IMR-90 (cell line): ENCODE measurements at regions not wholly inside any gene's neighbourhood (a gene's known extent, or its start where the extent isn't known, plus 50 kb on each side); places are given as distances from the start of the nearest gene placed in this dataset.

Experiments
- ATAC-seq: fragments of 200-7000 bp; cut with Tn5 transposase; 2 replicates; pipeline ENCODE4 v1.9.1; 2020; ENCODE audit warnings: low read depth, mild to moderate bottlenecking, moderate library complexity
- BruUV-seq: library from RNA; stranded (reverse); fragments of 400-500 nt; replicated peaks from 2 replicates; lab custom pipeline; 2021; lab: Mats Ljungman, UMichigan
- CTCF ChIA-PET: fragments of 300-600 bp; formaldehyde crosslinking; extraction: SDS; loops from one replicate; lab custom pipeline; 2021; ENCODE audit warnings: antibody characterized with exemption; lab: Yijun Ruan, JAX
- POLR2A ChIA-PET: fragments of 300-600 bp; sonication (Branson Sonifier 250); formaldehyde crosslinking; loops from one replicate; lab custom pipeline; 2022; ENCODE audit warnings: antibody characterized with exemption; ENCODE audit not compliant: unreplicated experiment; lab: Charles Lee
- DNase-seq: peaks from one replicate; pipeline ENCODE4 v3.0.0; 2013
- H2AFZ ChIP-seq: replicated peaks from 2 replicates; pipeline ENCODE3; 2013; ENCODE audit warnings: low read length, mild to moderate bottlenecking; ENCODE audit not compliant: poor library complexity
- H2AK5ac ChIP-seq: 2 replicates; pipeline ENCODE4 v1.6.1; 2013; ENCODE audit warnings: low read depth, low read length, inconsistent platforms
- H2AK9ac ChIP-seq: replicated peaks from 2 replicates; pipeline ENCODE3; 2013; ENCODE audit warnings: mild to moderate bottlenecking, low read depth, low read length, moderate library complexity; ENCODE audit not compliant: poor library complexity
- H2BK120ac ChIP-seq: 2 replicates; pipeline ENCODE4 v1.6.1; 2013; ENCODE audit warnings: low read depth, low read length, inconsistent platforms
- H2BK15ac ChIP-seq: 3 replicates; pipeline ENCODE4 v1.6.1; 2013; ENCODE audit warnings: low read depth, low read length, inconsistent platforms
- H2BK20ac ChIP-seq: 2 replicates; pipeline ENCODE4 v1.6.1; 2013; ENCODE audit warnings: low read depth, mild to moderate bottlenecking, inconsistent platforms, low read length, moderate library complexity
- H2BK5ac ChIP-seq: 2 replicates; pipeline ENCODE4 v1.6.1; 2013; ENCODE audit warnings: mild to moderate bottlenecking, low read depth, low read length, inconsistent platforms; ENCODE audit not compliant: poor library complexity, severe bottlenecking
- H3K14ac ChIP-seq: replicated peaks from 2 replicates; pipeline ENCODE4 v1.6.1; 2013; ENCODE audit warnings: low read depth, low read length, inconsistent platforms
- H3K18ac ChIP-seq: 2 replicates; pipeline ENCODE4 v1.6.1; 2013; ENCODE audit warnings: low read depth, low read length, control low read depth
- H3K23ac ChIP-seq: 2 replicates; pipeline ENCODE4 v1.6.1; 2013; ENCODE audit warnings: low read depth, low read length, inconsistent platforms
- H3K27ac ChIP-seq: 2 replicates; pipeline ENCODE4 v1.5.1; 2013; ENCODE audit warnings: mild to moderate bottlenecking, control low read depth, low read length; ENCODE audit not compliant: insufficient read depth
- H3K27me3 ChIP-seq: 2 replicates; pipeline ENCODE4 v1.6.1; 2013; ENCODE audit warnings: low read length; ENCODE audit not compliant: control insufficient read depth, insufficient read depth
- H3K36me3 ChIP-seq: 2 replicates; pipeline ENCODE4 v1.6.1; 2013; ENCODE audit warnings: low read length, mixed read lengths; ENCODE audit not compliant: control insufficient read depth, insufficient read depth
- H3K4ac ChIP-seq: 2 replicates; pipeline ENCODE4 v1.6.1; 2013; ENCODE audit warnings: low read depth, low read length, inconsistent platforms
- H3K4me1 ChIP-seq: 2 replicates; pipeline ENCODE4 v1.6.1; 2013; ENCODE audit warnings: low read length, mixed read lengths; ENCODE audit not compliant: control insufficient read depth, insufficient read depth
- H3K4me2 ChIP-seq: 2 replicates; pipeline ENCODE4 v1.6.1; 2013; ENCODE audit warnings: low read depth, mild to moderate bottlenecking, control low read depth, low read length, moderate library complexity
- H3K4me3 ChIP-seq: 2 replicates; pipeline ENCODE4 v1.5.1; 2013; ENCODE audit warnings: low read depth, mild to moderate bottlenecking, control low read depth, low read length, moderate library complexity; ENCODE audit not compliant: insufficient read depth
- H3K56ac ChIP-seq: 2 replicates; pipeline ENCODE4 v1.6.1; 2013; ENCODE audit warnings: low read length, inconsistent platforms; ENCODE audit not compliant: insufficient read depth; ENCODE audit errors: extremely low read depth
- H3K79me1 ChIP-seq, 2 experiments: 2 replicates each; pipeline ENCODE4 v1.6.1; 2013; ENCODE audit warnings: low read length in 2 of 2, inconsistent platforms in 1 of 2, low read depth in 1 of 2
- H3K9ac ChIP-seq: 2 replicates; pipeline ENCODE4 v1.6.1; 2013; ENCODE audit warnings: low read depth, low read length, control low read depth
- H3K9me1 ChIP-seq: 2 replicates; pipeline ENCODE4 v1.6.1; 2013; ENCODE audit warnings: low read length, inconsistent platforms; ENCODE audit not compliant: insufficient read depth
- H3K9me3 ChIP-seq: 2 replicates; pipeline ENCODE4 v1.6.1; 2013; ENCODE audit warnings: low read length; ENCODE audit not compliant: control insufficient read depth, insufficient read depth
- H4K20me1 ChIP-seq: 2 replicates; pipeline ENCODE4 v1.6.1; 2013; ENCODE audit warnings: low read length, inconsistent platforms; ENCODE audit not compliant: insufficient read depth
- H4K5ac ChIP-seq: 2 replicates; pipeline ENCODE4 v1.6.1; 2013; ENCODE audit warnings: mild to moderate bottlenecking, low read depth, low read length, control low read depth
- H4K8ac ChIP-seq, 2 experiments: 2 replicates each; pipeline ENCODE4 v1.6.1; 2013; ENCODE audit warnings: low read depth in 2 of 2, low read length in 2 of 2, control low read depth in 1 of 2, inconsistent platforms in 1 of 2
- H4K91ac ChIP-seq: 2 replicates; pipeline ENCODE4 v1.6.1; 2013; ENCODE audit warnings: low read depth, low read length, inconsistent platforms; ENCODE audit not compliant: insufficient read depth
- BHLHE40 ChIP-seq: fragments of 150-350 bp; IDR thresholded peaks from 2 replicates; pipeline ENCODE4 v1.6.1; 2016; ENCODE audit warnings: mild to moderate bottlenecking, low read depth, low read length
- CEBPB ChIP-seq: IDR thresholded peaks from 2 replicates; pipeline ENCODE4 v1.6.1; 2012; ENCODE audit warnings: low read depth, low read length, improper control_type of control experiment
- CHD1 ChIP-seq: IDR thresholded peaks from 2 replicates; pipeline ENCODE4 v1.6.1; 2012; ENCODE audit warnings: low read depth, low read length, improper control_type of control experiment
- ELK1 ChIP-seq: fragments of 150-350 bp; IDR thresholded peaks from 2 replicates; pipeline ENCODE4 v1.6.1; 2016; ENCODE audit warnings: low read depth, mild to moderate bottlenecking, low read length, moderate library complexity, borderline replicate concordance
- FOS ChIP-seq: fragments of 150-350 bp; IDR thresholded peaks from 2 replicates; pipeline ENCODE4 v1.6.1; 2016; ENCODE audit warnings: low read depth, low read length
- MAZ ChIP-seq: IDR thresholded peaks from 2 replicates; pipeline ENCODE4 v1.6.1; 2012; ENCODE audit warnings: low read depth, mild to moderate bottlenecking, low read length, improper control_type of control experiment, moderate library complexity, borderline replicate concordance
- MXI1 ChIP-seq: IDR thresholded peaks from 2 replicates; pipeline ENCODE4 v1.6.1; 2012; ENCODE audit warnings: low read depth, mild to moderate bottlenecking, low read length, moderate library complexity, borderline replicate concordance
- NFE2L2 ChIP-seq: fragments of 150-350 bp; IDR thresholded peaks from 2 replicates; pipeline ENCODE4 v1.6.1; 2016; ENCODE audit warnings: low read depth, mild to moderate bottlenecking, low read length
- POLR2A ChIP-seq: IDR thresholded peaks from 2 replicates; pipeline ENCODE4 v1.6.1; 2012; ENCODE audit warnings: mild to moderate bottlenecking, low read depth, low read length
- RCOR1 ChIP-seq: IDR thresholded peaks from 2 replicates; pipeline ENCODE4 v1.6.1; 2012; ENCODE audit warnings: mild to moderate bottlenecking, low read length, improper control_type of control experiment; ENCODE audit not compliant: insufficient replicate concordance
- RFX5 ChIP-seq: IDR thresholded peaks from 2 replicates; pipeline ENCODE4 v1.8.0; 2012; ENCODE audit warnings: low read depth, mild to moderate bottlenecking, low read length, moderate library complexity
- SMC3 ChIP-seq: fragments of 150-350 bp; IDR thresholded peaks from 2 replicates; pipeline ENCODE4 v1.6.1; 2016; ENCODE audit warnings: low read depth, mild to moderate bottlenecking, antibody characterized with exemption, low read length, moderate library complexity
- USF2 ChIP-seq: fragments of 150-350 bp; IDR thresholded peaks from 2 replicates; pipeline ENCODE4 v1.6.1; 2017; ENCODE audit warnings: mild to moderate bottlenecking, antibody characterized with exemption, low read length, low read depth
- dilution Hi-C: fragments of 300-500 bp; cut with HindIII; formaldehyde crosslinking; loops from one replicate; pipeline ENCODE4 v1.14.3; 2018; ENCODE audit warnings: low sequenced_read_pairs; ENCODE audit not compliant: unreplicated experiment
- in situ Hi-C: fragments of 300-500 bp; cut with MboI; formaldehyde crosslinking; loops from 3 replicates; pipeline ENCODE4 v1.14.3; 2019; ENCODE audit warnings: low sequenced_read_pairs, inconsistent platforms, mixed read lengths
- intact Hi-C: fragments of 100-400 bp; cut with micrococcal nuclease; formaldehyde crosslinking; loops from 2 replicates; pipeline ENCODE4 v1.10.0; 2022

- Histone ChIP-seq H2BK20ac (no peak overlapping the region), H3K14ac (no peak overlapping the region), H3K9me3 (no peaks in the 10 kb centered on the region), H3K4me1 (no peaks in the 10 kb centered on the region), H3K9ac (no peak overlapping the region), H3K4me2 (no peak overlapping the region), H3K23ac (no peak overlapping the region), H3K79me1 (no peaks in the 10 kb centered on the region), H3K56ac (no peak overlapping the region), H4K8ac (no peak overlapping the region), H2AK9ac (no peak overlapping the region), H2BK120ac (no peak overlapping the region), H3K18ac (no peak overlapping the region), H2BK15ac (no peak overlapping the region), H3K36me3 (no peaks in the 10 kb centered on the region), H2AK5ac (no peak overlapping the region), H3K4me3 (no peak overlapping the region), H3K27ac (no peak overlapping the region), H3K9me1 (no peaks in the 10 kb centered on the region), H4K91ac (no peak overlapping the region), H3K27me3 (no peaks in the 10 kb centered on the region), H2BK5ac (no peak overlapping the region), H4K5ac (no peak overlapping the region), H4K20me1 (no peaks in the 10 kb centered on the region), H3K4ac (no peak overlapping the region), H2AFZ (no peak overlapping the region)
- ChIA-PET CTCF (interaction anchor here (0.6 kb wide), 1 partner anchor 25 kb away, joined by 3 read pairs; no protein-coding TSS in a partner anchor), POLR2A (no interaction called here)
- intact Hi-C loops (no loop called here), in situ Hi-C loops (no loop called here), dilution Hi-C loops (no loop called here)
- ATAC-seq (no peak), DNase-seq (no peak)
- no TSS peak for BruUV-seq
- TF ChIP-seq SMC3 (no peak), RFX5 (no peak), MAZ (no peak), RCOR1 (no peak), ELK1 (no peak), POLR2A (no peak), USF2 (no peak), CHD1 (no peak), MXI1 (no peak), FOS (no peak), NFE2L2 (no peak), BHLHE40 (no peak), CEBPB (no peak)
Observed at GRCh38 chr9:78753039-78753438, 456.1 kb downstream of the PSAT1 start.
